GM21390 (cell line): ENCODE measurements at regions not wholly inside any gene's neighbourhood (a gene's known extent, or its start where the extent isn't known, plus 50 kb on each side); places are given as distances from the start of the nearest gene placed in this dataset.

Experiments used
- ATAC-seq: cut with Tn5 transposase; IDR thresholded peaks from one replicate; pipeline ENCODE4 v1.9.1; 2021; ENCODE audit not compliant: unreplicated experiment

DNA sequence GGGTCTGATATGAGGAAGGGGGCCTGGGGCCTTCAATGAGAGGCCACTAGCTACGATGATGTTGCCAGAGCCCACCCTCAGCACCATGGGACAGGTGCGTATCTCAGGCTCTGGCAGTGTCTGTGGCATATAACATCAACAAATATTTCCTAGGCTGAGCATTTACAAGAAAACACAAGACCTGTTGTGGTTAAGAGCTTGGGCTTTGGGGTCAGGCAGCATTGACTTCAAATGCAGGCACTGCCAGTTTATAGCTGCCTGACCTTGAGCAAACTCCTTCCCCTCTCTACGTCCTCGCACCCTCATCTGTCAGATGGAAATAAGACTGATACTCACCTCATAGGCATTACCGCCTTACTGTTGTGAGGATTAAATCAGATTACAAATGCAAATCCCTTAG, 156.0 kb downstream of the KATNAL1 start:
- no peak for ATAC-seq

DNA sequence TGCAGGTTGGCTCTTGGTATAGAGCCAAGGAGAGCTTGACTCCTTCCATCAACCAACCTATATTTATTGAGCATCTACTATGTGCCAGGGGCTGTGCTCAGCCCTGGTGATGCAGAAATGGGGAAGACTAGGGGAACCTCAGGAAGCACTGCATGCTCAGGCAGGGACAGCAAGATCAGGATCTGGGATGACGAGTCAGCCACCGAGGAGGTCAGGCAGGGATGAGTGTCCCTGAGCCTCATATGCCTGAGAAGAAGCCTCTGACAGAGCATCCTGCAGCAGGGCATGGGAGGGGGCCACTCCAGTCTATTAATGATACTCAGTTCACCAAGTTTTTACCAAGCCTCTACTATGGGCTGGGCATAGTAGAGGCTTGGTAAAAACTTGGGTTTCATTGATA, 158.1 kb downstream of the KATNAL1 start:
- no peak for ATAC-seq

DNA sequence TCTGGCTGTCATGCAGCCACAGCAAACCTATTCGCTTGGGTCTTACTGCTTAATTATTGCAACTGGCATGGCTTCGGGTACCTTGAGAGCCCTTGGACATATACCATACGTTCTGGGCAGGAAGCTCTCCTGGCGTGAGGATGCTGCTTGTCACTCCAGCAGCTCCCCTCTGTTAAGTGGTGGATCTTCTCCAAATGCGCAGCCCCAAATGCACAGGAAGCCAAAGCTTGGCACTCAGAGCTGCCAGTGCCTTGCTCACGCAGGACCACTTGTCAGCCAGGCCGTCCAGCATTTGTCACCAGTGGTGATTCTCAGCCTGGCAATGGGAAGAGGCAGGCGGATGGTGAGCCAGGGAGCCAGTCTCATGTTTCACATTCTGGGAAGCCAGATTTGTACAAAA, 158.6 kb downstream of the KATNAL1 start:
- no peak for ATAC-seq

DNA sequence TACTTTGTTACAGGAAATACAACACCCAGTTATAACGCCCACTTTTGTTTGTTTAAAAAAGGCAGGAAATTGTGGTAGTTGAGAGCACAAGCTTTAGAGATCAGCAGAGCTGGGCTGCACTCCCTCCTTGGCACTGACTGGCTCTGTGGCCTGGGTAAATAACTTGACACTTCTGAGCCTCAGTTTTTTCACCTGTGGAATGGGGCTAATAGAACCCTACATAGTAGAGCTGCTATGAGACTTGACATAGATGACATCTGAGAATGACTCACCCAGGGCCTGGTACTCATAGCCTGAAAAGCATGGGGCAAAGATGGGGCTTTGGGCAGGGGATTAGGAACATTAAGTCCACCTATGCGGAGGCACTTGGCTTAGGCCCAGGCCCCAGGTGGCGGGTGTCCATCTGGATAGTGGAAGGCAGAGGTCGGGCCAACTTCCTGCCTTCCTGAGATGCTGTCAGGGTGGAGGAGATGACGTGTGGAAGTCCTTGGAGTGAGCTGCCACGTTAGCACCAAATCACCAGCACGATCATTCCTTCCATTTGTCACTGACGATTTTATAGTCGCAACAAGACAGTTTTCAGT, 159.1 kb downstream of the KATNAL1 start:
- ATAC-seq = no peak

DNA sequence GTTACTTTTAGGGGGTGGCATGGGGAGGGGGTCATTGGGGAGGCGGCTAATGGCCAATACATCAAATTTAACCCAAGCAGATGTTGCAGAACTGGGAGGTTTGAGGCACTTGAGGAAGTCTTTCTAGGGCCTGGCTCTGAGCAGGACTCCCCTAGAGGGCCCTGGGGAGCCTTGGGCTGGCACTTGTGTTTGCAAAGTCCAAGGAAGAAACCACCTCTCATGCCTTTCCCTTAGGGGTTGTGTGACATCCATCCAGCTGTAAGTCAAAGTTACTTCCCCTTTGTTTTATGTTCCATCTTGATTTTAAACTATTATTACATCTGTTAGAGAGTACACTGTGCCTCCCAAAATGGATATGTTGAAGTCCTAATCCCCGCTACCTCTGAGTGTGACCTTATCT, 159.9 kb downstream of the KATNAL1 start:
- ATAC-seq = no peak

DNA sequence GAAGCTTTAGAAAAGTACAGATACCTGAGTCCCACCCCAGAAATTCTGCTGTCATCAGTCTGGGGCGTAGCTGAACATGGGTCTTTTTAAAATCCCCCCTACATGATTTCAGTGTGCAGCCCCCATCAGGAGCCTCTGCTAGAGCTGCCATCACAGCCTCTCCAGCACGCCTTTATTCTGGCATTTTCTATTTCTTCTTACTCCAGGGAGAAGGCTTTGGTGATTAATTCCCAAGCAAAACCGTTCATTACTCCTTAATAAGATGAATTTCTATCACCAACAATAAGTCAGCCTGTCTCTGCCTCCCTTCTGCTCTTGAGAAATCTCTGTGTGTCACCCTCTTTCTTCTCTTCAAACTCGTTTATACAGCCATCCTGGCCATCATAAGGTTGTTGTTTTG, 160.3 kb downstream of the KATNAL1 start:
- no peak for ATAC-seq

DNA sequence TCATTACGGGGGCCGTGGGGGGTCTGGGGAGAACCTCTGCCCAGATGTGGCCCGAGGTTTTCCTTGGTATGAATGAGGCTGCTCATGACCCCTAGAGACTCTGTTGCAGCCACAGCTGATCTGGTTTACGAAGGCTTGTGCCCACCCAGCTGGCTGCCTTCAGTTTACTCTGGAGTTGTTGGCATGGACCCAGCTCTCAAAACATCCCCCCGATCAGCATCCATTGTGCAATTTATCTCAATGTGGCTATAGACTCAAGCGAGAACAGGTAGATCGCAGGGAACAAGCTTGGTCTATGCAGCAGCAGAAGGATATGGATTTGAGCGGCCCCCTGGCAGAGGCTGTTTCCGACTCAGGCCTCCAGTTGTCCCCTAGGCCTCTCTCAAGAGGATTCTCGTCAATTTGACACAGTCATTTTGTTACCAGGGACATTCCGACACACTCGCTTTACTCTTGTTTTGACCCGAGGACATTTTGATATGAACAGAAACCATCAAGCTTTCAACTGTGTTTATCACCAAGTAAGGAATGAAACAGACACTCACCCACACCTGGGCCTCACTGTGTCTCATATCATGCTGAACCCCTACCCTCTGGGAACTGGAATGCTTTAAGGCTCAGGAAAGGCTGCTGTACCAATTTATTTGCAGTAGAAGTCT, 161.5 kb downstream of the KATNAL1 start:
- ATAC-seq = peak; percentile 53

DNA sequence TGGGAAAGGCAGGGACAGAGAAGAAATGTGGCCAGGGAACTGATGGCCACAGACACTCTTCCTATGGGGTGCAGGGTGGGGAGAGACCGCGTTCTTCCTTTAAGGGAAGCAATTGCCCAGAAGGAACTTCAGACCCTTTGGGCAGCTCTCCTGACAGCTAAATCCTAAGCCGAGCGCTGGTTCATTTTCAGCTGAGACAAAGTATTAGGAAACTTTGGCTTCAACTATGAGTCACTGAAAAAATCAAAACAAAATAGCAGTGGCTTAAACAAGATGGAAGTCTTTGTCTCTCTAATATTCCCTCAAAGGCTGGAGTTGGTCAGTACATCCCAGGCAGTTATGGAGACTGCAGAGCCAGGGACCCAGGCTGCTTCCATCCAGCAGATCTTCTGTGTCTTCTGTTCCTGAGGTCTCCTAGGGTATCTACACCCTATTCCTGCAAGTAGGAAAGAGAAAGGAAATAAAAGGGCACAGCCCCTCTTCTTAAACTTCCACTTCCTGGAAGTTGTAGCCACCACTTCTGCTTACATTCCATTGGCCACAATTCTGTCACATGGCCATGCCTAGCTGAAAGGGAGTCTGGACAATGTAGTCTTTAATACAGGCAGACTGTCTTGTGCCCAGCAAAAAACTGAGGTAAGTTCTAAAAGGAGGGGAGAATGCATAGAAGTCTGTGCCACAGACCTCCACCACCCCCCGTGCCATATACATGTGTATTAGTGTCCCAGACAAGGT, 163.5 kb downstream of the KATNAL1 start:
- ATAC-seq = no peak

DNA sequence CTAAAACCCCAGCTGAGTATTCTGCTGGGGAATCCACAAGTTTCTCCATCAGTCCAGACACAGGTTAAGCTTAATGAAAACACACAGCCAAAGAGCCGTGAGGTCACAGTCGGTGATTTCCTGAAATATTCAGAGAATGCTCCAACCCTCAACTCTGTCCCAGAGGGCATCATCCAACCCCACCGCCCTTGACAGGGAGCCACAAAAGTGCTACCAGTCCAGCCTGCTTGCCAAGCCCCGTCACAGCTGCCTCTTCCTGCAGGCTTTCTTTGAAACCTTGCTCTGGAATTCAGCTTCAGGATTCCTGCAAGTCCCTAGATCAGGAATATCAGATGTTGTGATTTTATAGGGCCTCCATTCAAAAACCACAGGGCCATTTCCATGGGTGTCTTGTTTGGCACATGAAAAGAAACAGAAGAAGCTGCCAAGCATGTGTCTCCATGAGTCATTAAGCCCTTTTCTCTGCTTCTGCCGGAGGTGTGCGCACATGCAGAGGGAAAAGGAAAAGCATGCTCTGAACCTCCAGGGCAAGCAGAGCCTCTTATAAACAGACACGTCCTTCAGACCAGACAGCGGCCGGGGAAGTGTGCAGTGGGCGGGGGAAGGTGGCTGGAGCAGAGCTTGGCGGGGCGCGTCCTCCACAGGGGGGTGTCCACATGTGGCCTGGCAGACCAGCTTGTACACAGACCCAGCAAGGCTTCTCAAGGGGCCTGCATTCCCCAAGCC, 164.7 kb downstream of the KATNAL1 start:
- ATAC-seq = no peak

DNA sequence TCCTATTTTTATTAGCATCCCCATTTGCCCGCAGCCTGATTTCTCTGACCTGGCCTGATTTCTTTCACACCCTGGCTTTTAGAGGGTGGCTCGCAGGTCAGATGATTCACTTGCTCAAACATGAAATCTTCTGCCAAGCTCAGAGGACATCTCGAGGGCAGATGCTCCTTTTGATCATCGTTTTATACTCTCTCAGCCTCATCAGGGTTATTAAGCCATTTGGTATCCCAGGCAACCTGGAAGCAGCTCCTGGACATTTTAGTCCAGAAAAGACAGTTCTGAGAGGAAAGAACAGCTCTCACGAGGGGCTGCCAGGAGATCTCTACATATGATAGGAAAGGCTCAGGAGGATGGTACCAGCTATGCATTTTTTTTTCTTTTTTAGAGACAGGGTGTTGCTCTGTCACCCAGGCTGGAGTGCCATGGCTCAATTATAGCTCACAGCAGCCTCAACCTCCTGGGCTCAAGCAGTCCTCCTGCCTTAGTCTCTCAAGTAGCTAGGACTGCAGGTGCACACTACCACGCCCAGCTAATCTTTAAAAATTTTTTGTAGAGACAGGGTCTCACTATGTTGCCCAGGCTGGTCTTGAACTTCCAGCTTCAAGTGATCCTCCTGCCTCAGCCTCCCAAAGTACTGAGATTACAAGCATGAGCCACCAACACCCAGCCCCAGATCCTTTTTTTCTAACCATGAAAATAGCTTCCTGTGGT, 165.4 kb downstream of the KATNAL1 start:
- no peak for ATAC-seq

DNA sequence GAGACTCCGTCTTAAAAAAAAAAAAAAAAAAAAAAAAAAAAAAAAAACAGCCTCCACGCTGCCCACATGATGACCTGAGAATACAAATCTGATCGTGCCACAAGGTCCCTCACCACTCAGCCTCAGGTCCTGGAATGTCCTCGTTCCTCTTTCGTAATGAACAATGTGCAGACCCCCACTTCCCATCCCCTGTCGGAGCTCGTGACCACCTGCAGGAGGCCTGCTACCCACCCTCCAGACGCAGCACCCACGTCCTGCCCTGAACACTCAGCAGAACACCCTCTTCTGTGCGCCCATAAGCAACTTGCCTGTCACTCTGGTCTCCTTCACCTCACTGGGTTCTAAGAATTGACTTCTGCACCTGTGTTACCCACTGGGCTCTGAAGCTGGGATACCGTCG, 166.4 kb downstream of the KATNAL1 start:
- ATAC-seq = no peak

DNA sequence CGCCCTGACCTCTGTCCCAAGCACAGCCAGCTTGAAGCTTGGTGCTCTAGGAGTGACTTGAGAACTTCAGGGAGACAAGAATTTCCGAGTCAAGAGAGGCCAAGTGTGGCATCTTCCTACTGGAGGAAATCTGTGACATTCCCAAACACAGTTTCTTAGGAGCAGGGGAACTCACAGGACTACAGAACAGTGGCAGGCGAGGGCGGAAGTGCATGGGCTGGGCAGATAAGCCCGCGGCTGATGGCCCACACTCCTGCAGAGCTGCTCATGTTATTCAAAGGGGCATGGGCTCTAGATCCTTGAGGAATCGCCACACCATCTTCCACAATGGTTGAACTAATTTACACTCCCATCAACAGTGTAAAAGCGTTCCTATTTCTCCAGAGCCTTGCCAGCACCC, 168.8 kb downstream of the KATNAL1 start:
- no peak for ATAC-seq

DNA sequence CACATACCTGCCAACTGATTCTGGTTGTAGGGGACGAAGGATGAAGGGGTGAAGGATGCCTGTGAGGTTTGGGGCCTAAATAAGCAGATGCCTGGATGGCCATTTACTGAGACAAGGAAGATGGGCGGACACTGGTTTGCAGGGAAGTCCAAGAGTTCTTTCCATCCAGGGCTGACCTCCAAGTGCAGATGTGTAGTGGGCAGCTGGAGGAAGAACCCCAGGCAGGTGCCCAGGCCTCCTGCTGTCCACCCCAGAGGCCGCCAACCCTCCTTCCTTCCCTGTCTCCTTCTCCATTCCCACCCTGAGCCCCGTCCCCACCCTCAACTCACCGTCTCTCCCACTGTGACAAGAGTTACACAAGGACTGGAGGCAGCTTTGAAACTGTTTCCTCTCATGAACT, 171.5 kb downstream of the KATNAL1 start:
- ATAC-seq = no peak

DNA sequence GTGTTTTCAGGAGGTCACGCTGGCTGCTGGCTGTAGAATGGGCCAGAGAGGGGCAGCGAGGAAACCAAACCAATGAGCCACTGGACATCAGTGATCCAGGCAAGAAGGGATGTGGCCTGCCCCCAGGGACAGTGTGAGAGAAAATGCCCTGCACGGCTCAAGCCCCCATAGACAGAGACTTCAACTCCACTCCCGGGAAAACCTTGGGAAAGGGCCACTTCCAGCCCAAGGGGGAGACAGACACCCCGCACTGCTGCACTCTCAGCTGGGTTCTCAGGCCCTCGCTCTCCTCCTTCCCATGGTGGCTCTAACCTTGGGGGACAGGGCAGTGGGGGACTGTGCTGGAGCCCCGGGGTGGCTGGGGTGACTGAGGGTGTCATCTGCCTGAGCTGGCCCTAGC, 172.0 kb downstream of the KATNAL1 start:
- ATAC-seq = no peak

DNA sequence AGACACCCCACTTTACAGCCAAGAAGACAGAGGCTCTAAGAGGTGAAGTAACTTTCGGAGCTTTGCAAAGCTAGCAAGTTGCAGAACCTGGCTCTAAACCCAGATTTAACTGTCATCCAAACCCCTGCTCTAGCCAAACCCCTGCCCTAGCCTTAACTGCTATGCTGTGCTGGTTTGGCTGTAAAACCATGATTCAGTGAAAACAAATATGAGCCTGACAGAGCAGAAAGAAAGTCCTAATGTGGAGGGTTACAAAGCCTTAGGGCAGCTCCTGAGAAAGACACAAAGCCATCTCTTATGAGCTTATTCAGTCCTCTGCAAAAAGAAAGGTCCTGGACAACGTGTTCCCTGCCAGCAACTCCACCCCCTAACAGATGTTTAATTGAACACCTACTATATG, 172.8 kb downstream of the KATNAL1 start:
- no peak for ATAC-seq

DNA sequence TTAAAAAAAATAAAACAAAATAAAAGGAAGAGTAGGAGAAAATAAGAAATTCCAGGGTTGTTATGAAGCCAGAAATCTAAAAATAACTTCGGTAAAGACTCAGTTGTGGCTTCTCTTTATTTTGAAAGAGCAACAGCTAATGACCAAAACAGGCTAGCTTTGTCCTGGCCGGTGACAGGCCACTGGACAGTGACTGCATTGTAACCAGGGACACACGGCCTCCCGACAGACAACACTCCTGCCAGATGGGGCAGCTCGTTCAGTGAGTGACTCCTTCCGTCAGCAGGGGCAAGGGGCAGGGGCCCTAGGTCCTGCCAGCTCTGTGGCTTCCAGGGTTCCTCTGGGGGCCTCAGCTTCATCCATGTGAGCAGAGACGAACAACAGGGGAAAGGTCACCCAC, 173.4 kb downstream of the KATNAL1 start:
- ATAC-seq = no peak

DNA sequence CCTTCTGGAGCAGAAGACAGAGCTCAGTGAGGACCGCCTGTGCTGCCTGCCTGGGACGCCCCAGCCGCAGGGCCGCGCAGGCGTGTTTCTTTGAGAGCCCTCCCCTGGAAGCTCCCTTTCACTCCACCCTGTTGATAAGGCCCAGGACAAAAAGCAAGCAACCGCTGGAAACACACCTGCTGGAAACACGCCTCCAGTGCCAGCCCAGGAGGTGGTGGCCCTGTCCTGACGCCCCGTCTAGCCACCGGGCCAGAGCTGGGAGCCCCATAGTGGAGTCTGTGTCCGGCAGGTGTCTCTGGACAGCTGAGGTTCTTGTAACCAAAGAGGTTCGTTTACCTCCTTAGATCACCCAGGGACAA, 173.8 kb downstream of the KATNAL1 start:
- ATAC-seq = no peak

DNA sequence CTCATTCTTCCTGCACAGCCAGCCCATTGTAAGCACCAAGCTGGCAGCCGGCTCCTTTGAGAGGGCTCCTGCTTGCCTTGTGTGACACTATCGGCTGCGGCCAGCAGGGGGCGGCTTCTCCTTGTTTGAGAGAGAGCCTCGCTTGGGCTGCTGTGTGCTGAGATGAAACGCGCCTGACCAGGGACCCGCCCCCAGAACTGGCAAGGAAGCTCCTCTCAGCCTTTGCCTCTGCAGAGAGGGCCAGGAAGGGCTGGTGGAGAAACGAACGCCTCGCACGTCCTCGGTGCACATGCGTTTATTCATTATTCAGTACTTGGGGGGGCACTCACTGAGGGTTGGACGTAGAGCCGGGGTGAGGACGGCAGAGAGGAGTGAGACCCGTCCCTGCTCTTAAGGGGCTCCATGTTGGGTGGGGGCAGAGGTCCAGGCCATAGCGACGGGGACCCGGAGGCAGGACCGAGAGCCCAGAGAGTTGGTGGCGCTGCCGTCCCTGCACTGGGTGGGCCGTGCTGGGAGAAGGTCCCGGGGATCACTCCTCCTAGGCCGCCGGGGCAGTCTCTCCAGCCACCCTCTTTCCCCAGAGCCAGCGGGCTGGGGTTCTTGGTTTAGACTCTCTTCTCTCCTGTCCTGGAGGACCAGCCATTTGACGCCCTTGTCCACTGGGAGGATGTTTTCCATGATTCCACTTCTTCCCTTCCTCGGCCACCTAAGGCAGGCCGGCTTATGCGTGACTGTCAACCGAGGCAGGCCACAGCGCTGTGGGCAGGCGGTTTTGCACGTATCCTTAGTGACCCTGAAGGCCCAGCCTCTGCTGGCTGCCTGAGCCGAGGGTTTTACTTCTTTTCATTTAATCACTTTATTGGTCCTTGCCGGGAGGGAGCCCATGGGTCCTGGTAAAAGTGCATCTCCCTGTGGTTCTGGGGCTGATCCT, 174.5 kb downstream of the KATNAL1 start:
- peak; percentile 93 for ATAC-seq

DNA sequence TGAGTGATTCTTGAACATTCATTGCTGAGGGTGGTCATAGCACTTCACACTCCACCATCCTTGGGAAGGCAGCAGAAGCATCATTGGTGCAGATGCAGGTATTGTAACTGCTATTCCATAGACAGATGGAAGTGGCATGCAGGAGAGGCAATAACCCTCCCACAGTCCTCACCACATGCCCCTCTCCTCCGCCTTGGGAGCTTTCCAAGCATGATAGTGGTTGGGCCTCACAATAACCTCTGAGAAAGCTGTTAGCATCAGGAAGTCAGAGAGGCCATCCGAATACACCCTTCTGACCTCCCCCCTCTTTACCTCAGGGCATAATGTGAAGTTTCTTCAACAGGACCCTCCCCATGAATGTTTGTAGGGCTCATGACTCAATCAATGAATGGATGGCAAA, 177.9 kb downstream of the KATNAL1 start:
- ATAC-seq = no peak

DNA sequence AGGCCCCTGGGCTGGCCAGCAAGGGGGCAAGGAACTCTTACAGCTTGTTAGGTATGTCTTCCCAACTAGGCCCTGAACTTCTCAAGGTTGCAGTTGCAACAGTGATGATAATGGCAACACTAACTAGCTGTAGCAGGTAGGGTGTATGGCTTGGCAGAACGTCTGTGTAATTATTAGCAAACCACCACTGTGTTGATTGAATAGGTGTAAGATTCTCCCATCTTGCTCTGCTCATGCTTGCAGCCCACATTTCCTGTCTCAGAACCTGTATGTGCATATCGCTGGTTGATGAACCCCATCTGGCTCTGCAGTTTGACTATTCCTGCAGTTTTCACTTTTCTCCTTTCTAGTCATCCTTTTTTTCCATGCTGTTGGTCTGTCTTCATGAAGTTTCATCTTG, 178.8 kb downstream of the KATNAL1 start:
- ATAC-seq = no peak
